ACC112 (cell line): ENCODE measurements at regions not wholly inside any gene's neighbourhood (a gene's known extent, or its start where the extent isn't known, plus 50 kb on each side); places are given as distances from the start of the nearest gene placed in this dataset.

Source experiments
- H2AFZ ChIP-seq: fragments of 200-600 bp; sonication (generic); one replicate; pipeline ENCODE4 v1.6.0; 2017; ENCODE audit warnings: antibody characterized with exemption, low read length; ENCODE audit not compliant: unreplicated experiment
- H3K27ac ChIP-seq: fragments of 200-600 bp; sonication (generic); 2 replicates; pipeline ENCODE4 v1.5.1; 2014; ENCODE audit warnings: low read depth, mild to moderate bottlenecking, antibody characterized with exemption, low read length, moderate library complexity
- H3K27me3 ChIP-seq: fragments of 200-600 bp; sonication (generic); 2 replicates; pipeline ENCODE4 v1.6.1; 2014; ENCODE audit warnings: mild to moderate bottlenecking, antibody characterized with exemption, low read length, moderate library complexity, mixed read lengths; ENCODE audit not compliant: insufficient read depth
- H3K36me3 ChIP-seq: fragments of 200-600 bp; sonication (generic); 2 replicates; pipeline ENCODE4 v1.6.1; 2016; ENCODE audit warnings: mild to moderate bottlenecking, antibody characterized with exemption, low read length, moderate library complexity, mixed read lengths; ENCODE audit not compliant: insufficient read depth
- H3K4me1 ChIP-seq: fragments of 200-600 bp; sonication (generic); one replicate; pipeline ENCODE4 v1.6.1; 2016; ENCODE audit warnings: low read length, mixed read lengths; ENCODE audit not compliant: insufficient read depth, unreplicated experiment, control insufficient read depth
- H3K4me3 ChIP-seq: fragments of 200-600 bp; sonication (generic); 2 replicates; pipeline ENCODE4 v1.5.1; 2014; ENCODE audit warnings: mild to moderate bottlenecking, low read depth, low read length
- H3K79me2 ChIP-seq: fragments of 200-600 bp; sonication (generic); one replicate; pipeline ENCODE4 v1.6.0; 2016; ENCODE audit warnings: low read length; ENCODE audit not compliant: control insufficient read depth, unreplicated experiment, insufficient read depth

- no peaks in the 10 kb centered on the region for H3K4me1 ChIP-seq
- H3K27ac ChIP-seq, result no peak overlapping the region
Observed at GRCh38 chr18:56469582-56469981, 168.8 kb downstream of the TXNL1 start.

DNA sequence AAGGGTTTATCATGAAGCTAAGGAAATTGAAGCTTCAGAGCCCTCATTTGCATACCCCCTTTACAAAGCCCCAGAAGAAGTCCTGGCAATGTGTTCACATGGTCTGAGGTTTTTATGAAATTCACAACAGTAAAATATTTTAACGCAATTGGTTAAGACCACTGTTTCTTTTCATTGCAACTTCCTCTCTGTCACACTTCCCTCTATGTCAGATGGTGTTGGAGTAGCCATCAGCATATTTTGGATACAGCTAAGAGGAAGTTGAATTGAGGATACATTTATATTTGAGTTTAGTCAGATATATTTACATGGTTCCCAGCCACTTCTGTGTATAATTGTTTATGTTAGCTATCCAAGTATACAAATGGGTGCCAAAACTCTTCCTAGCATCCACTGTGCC lies 170.0 kb downstream of the TXNL1 start:
- Histone ChIP-seq H3K27ac (no peak overlapping the region), H3K27me3 (0 out of 2 replicates have a peak, but pooled peaks cover 8% of the 10 kb centered on the region), H3K79me2 (no peaks in the 10 kb centered on the region), H2AFZ (no peak overlapping the region), H3K4me1 (no peaks in the 10 kb centered on the region), H3K4me3 (no peak overlapping the region), H3K36me3 (no peaks in the 10 kb centered on the region)

More at GRCh38 chr18:56469582-56469981, 168.8 kb downstream of the TXNL1 start:
- Histone ChIP-seq H3K4me3 (no peak overlapping the region), H3K27me3 (0 out of 2 replicates have a peak, but pooled peaks cover 8% of the 10 kb centered on the region), H3K36me3 (no peaks in the 10 kb centered on the region), H3K79me2 (no peaks in the 10 kb centered on the region), H2AFZ (no peak overlapping the region)

- Histone ChIP-seq H3K4me1 (no peaks in the 10 kb centered on the region), H3K36me3 (no peaks in the 10 kb centered on the region), H3K79me2 (no peaks in the 10 kb centered on the region), H2AFZ (no peak overlapping the region), H3K27ac (no peak overlapping the region), H3K4me3 (no peak overlapping the region), H3K27me3 (peaks cover 7% of the 10 kb centered on the region; the same call in 1 of the 2 replicates)
Observed at GRCh38 chr18:56462276-56462675, 176.1 kb downstream of the TXNL1 start.

- peaks cover 17% of the 10 kb centered on the region for H3K27me3 ChIP-seq
- no peak overlapping the region for H3K27ac ChIP-seq
- no peak overlapping the region for H2AFZ ChIP-seq
- no peaks in the 10 kb centered on the region for H3K79me2 ChIP-seq
- H3K4me1 ChIP-seq, result no peaks in the 10 kb centered on the region
- no peaks in the 10 kb centered on the region for H3K36me3 ChIP-seq
- H3K4me3 ChIP-seq, result no peak overlapping the region
Observed at GRCh38 chr18:56461151-56461550, 177.2 kb downstream of the TXNL1 start.

DNA sequence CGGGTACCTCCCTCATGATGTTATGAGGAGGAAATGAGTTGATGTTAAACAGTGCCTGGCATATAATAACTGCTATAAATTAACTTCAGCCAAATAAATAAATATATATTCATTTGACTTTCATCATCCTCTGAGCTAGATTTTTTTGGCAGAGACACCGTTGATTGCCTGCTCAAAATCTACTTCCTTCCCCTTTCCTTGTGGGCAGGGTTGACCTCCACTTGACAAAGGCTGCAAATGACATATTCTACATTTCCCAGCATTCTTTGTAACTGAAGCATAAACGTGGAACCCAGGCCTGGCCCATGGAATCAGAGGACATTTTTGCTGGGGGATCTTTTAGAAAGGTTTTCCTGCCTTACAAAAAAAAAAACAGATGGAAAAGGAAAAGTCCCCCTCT lies 177.8 kb downstream of the TXNL1 start:
- Histone ChIP-seq H2AFZ (no peak overlapping the region), H3K27ac (no peak overlapping the region)

GRCh38 chr18:56458770-56459712 lies 179.4 kb downstream of the TXNL1 start:
- no peak overlapping the region for H2AFZ ChIP-seq
- H3K4me3 ChIP-seq, result no peak overlapping the region
- H3K27ac ChIP-seq, result no peak overlapping the region
- H3K4me1 ChIP-seq, result no peaks in the 10 kb centered on the region
- no peaks in the 10 kb centered on the region for H3K36me3 ChIP-seq
- H3K27me3 ChIP-seq, result peaks cover 17% of the 10 kb centered on the region
- H3K79me2 ChIP-seq, result no peaks in the 10 kb centered on the region

More for the DNA sequence above, 177.8 kb downstream of the TXNL1 start:
- Histone ChIP-seq H3K79me2 (no peaks in the 10 kb centered on the region), H3K4me3 (no peak overlapping the region), H3K27me3 (peaks cover 17% of the 10 kb centered on the region), H3K36me3 (no peaks in the 10 kb centered on the region), H3K4me1 (no peaks in the 10 kb centered on the region)

DNA sequence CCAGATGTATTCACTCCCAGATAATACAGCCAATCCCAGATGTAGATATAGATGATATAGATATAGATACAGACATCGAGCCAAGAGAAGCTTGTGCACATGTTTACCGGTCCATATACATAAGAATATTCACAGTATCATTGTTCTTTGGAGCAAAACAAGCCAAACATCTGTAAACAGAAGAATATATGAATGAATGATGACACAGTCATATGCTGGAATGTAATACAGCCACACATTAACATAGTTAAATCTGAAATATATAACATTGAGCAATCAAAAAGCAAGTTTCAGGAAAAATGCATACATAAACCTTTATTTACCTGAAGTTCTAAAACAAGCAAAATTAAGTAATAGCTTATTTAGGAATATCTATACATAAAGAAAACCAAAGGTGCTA lies 182.5 kb downstream of the TXNL1 start:
- no peak overlapping the region for H2AFZ ChIP-seq
- H3K4me3 ChIP-seq, result no peak overlapping the region

GRCh38 chr18:56455141-56455540 lies 183.3 kb downstream of the TXNL1 start:
- Histone ChIP-seq H2AFZ (no peak overlapping the region), H3K4me1 (no peaks in the 10 kb centered on the region), H3K79me2 (no peaks in the 10 kb centered on the region), H3K27ac (no peak overlapping the region), H3K36me3 (no peaks in the 10 kb centered on the region), H3K4me3 (no peak overlapping the region), H3K27me3 (peaks cover 17% of the 10 kb centered on the region)

More for the DNA sequence above, 182.5 kb downstream of the TXNL1 start:
- H3K27me3 ChIP-seq, result peaks cover 17% of the 10 kb centered on the region
- H3K36me3 ChIP-seq, result no peaks in the 10 kb centered on the region
- H3K79me2 ChIP-seq, result no peaks in the 10 kb centered on the region
- no peak overlapping the region for H3K27ac ChIP-seq
- no peaks in the 10 kb centered on the region for H3K4me1 ChIP-seq

DNA sequence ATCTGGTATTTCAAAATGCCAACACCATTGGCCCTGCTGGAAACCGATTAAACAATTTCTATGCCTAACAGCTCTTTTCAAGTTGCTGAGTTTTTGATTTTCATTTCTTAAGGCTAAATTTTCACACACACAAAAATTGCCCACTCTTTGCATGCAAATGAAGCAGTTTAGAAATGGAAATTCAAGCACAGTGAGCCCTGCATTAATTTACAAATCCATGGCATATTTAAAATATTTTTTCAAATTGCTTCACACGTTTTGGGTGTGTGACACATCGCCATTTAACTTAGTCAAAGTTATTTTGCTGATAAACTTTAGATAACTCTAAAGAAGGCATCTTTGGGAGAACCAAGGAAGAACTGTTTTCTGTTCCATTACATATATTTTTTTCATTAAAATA lies 184.8 kb downstream of the TXNL1 start:
- no peak overlapping the region for H2AFZ ChIP-seq
- H3K79me2 ChIP-seq, result no peaks in the 10 kb centered on the region
- H3K27me3 ChIP-seq, result peaks cover 13% of the 10 kb centered on the region
- no peak overlapping the region for H3K27ac ChIP-seq
- H3K4me1 ChIP-seq, result no peaks in the 10 kb centered on the region
- H3K4me3 ChIP-seq, result no peak overlapping the region
- no peaks in the 10 kb centered on the region for H3K36me3 ChIP-seq

DNA sequence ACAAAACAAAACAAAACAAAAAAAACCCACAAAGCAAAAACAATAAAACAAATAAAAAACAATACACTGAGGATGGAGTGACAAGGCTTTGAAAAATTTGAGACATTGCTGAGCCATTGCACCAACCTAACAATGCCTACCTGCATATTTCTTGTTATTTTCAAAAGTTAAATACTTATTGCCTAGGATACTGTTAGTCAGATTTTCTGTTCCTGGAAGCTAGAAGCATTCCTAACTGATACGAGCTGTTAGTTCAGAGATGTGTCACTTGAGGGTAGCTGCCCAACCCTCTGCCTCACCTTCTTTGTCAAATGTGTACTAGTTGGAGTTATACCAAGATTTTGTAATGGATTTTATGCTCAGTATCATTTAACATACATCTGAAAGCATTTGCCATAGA lies 187.2 kb downstream of the TXNL1 start:
- Histone ChIP-seq H3K36me3 (no peaks in the 10 kb centered on the region), H3K79me2 (no peaks in the 10 kb centered on the region), H3K27ac (no peak overlapping the region), H3K4me1 (no peaks in the 10 kb centered on the region), H3K4me3 (no peak overlapping the region), H2AFZ (no peak overlapping the region), H3K27me3 (no peaks in the 10 kb centered on the region; the same call in 1 of the 2 replicates)

GRCh38 chr18:56448751-56449150 lies 189.6 kb downstream of the TXNL1 start:
- Histone ChIP-seq H3K4me3 (no peak overlapping the region), H3K27ac (no peak overlapping the region), H3K36me3 (no peaks in the 10 kb centered on the region), H3K4me1 (no peaks in the 10 kb centered on the region), H2AFZ (no peak overlapping the region), H3K27me3 (0 out of 2 replicates have a peak, but pooled peaks cover 5% of the 10 kb centered on the region), H3K79me2 (no peaks in the 10 kb centered on the region)
